ENCODE measurements at regions not wholly inside any gene's neighbourhood (a gene's known extent, or its start where the extent isn't known, plus 50 kb on each side); places are given as distances from the start of the nearest gene placed in this dataset.

DNA sequence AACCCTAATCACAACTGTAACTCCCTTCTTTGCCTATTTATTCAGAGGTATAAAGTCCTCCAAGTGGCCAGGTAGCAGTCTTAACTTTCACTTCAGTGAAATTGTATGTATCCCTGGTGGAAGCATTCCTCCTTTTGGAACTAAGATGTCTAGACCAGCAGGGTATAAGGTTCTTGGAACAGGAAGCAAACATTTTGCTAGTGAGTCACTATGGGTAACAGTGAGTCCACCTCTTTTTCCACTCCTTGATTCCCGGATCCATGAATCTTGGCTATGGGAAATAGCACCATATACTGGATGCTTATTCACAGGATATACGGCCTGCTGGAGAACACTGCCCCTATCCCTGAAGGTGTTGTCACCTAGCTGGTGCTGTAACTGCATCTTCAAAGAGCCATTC is 80.2 kb downstream of the KCNA5 start:
- no CpG with 5 or more reads among the region's 2 CpGs for WGBS (ENCODE audit: insufficient coverage, low lambda C conversion rate)
- no peak for DNase-seq
- H3K4me3 ChIP-seq (ENCODE audit: low read length), result no peak overlapping the region
- no peak overlapping the region for H3K27ac ChIP-seq (ENCODE audit: low read length)
- no peaks in the 10 kb centered on the region for H3K27me3 ChIP-seq (ENCODE audit: control insufficient read depth, insufficient read depth, low read length)
- no peaks in the 10 kb centered on the region for H3K36me3 ChIP-seq (ENCODE audit: control insufficient read depth, insufficient read depth, low read length)
- H3K9me3 ChIP-seq (ENCODE audit: control insufficient read depth, low read depth, low read length), result no peaks in the 10 kb centered on the region
- no peaks in the 10 kb centered on the region for H3K4me1 ChIP-seq (ENCODE audit: control insufficient read depth, insufficient read depth, low read length)

DNA sequence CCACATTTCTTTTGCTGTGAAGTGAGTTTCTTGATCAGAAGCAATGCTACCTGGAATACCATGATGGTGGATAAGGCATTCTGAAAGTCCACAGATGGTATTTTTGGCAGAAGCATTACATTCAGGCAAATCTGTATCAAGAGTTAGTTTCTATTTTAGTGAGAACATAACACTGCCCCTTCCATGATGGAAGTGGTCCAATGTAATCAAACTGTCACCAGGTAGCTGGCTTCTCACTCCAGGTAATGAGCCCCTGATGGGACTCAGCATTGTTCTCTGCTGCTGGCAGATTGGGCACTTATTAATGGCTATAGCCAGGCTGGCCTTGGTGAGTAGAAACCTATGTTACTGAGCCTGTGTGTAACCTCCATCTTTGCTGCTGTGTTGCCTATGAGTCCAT is 80.7 kb downstream of the KCNA5 start:
- Histone ChIP-seq H3K4me3 (ENCODE audit: low read length) (no peak overlapping the region), H3K4me1 (ENCODE audit: control insufficient read depth, insufficient read depth, low read length) (no peaks in the 10 kb centered on the region), H3K9me3 (ENCODE audit: control insufficient read depth, low read depth, low read length) (no peaks in the 10 kb centered on the region), H3K27ac (ENCODE audit: low read length) (no peak overlapping the region), H3K27me3 (ENCODE audit: control insufficient read depth, insufficient read depth, low read length) (no peaks in the 10 kb centered on the region), H3K36me3 (ENCODE audit: control insufficient read depth, insufficient read depth, low read length) (no peaks in the 10 kb centered on the region)
- DNase-seq, result no peak

DNA sequence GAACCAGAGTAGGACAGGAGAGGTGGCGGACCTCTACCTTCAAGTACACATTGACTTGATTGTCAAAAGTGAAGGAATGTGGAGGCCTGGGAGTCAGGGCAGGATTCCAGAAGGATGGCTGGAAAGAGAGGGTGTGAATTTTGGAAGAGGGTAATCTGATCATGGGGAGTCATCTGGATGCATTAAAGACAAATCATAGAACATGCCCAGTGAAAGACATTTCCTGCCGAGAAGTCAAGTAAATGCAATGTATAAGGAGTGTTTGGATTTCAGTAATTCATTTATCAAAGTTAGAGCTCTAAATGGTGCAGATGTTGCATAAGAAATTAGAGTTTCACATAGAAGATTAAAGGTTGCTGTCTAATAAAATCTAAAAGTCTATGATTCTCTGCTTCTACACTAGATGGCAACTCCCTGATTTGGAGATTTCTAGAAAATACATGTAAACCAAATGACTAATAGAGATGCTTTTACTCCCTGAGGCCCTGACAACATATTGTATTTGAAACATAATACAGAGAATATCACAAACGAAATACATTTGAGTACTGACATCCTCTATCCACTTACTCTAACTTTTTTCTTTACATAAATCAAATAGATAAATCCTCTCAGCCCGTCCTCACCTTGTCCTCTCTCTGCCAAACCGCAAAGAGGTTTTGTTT is 91.3 kb downstream of the KCNA5 start:
- no peak overlapping the region for H3K4me3 ChIP-seq (ENCODE audit: low read length)
- H3K27ac ChIP-seq (ENCODE audit: low read length), result no peak overlapping the region
- DNase-seq, result no peak
- 76% methylated on average over 4 of the region's 5 CpGs for WGBS (ENCODE audit: insufficient coverage, low lambda C conversion rate)
- H3K27me3 ChIP-seq (ENCODE audit: control insufficient read depth, insufficient read depth, low read length), result peaks cover 20% of the 10 kb centered on the region
- no peaks in the 10 kb centered on the region for H3K9me3 ChIP-seq (ENCODE audit: control insufficient read depth, low read depth, low read length)
- H3K36me3 ChIP-seq (ENCODE audit: control insufficient read depth, insufficient read depth, low read length), result no peaks in the 10 kb centered on the region
- H3K4me1 ChIP-seq (ENCODE audit: control insufficient read depth, insufficient read depth, low read length), result no peaks in the 10 kb centered on the region

DNA sequence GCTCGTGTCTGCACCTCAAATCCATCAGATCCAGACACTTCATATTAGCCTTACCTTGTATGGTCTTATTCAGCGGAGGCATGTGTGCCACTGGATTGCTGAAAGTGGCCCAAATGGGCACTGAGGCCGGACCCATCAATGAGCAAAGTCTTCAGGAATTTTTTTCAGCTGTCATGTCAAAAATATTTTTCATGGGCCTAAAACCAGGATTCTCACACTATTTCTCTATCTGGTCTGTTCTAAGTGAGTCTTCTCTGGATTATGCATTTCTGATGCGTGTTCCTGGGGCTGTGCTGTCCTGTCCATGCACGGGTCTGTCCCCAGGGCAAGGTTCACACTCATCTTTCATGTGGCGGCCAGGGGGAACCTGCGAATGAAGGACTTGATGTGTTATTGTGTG is 94.6 kb downstream of the KCNA5 start:
- no CpG with 5 or more reads among the region's 7 CpGs for whole genome bisulfite sequencing (ENCODE audit: insufficient coverage, low lambda C conversion rate)
- Histone ChIP-seq H3K4me3 (ENCODE audit: low read length) (no peak overlapping the region), H3K27me3 (ENCODE audit: control insufficient read depth, insufficient read depth, low read length) (peaks cover 15% of the 10 kb centered on the region), H3K4me1 (ENCODE audit: control insufficient read depth, insufficient read depth, low read length) (no peaks in the 10 kb centered on the region), H3K27ac (ENCODE audit: low read length) (no peak overlapping the region), H3K36me3 (ENCODE audit: control insufficient read depth, insufficient read depth, low read length) (no peaks in the 10 kb centered on the region), H3K9me3 (ENCODE audit: control insufficient read depth, low read depth, low read length) (no peaks in the 10 kb centered on the region)
- no peak for DNase-seq

DNA sequence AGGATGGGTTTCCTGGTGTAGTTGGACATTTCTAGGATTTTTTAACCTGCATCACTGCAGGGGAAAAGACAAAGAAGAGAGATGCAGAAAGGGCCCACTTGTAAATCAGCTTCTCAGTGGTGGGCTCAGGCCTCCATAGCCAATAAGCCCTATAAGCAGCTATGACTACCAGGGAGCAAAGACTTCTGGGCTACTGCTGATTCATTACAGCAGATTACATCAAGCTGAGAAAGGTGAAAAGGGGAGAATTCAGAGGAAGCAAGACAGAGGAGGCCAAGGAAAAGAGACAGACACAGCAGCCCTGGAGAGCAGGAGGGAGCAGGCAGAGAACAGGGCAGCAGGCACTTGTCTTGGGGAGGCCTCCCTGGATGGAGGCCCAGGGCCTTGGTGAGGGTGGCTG is 95.2 kb downstream of the KCNA5 start:
- Histone ChIP-seq H3K4me3 (ENCODE audit: low read length) (no peak overlapping the region), H3K27ac (ENCODE audit: low read length) (no peak overlapping the region), H3K9me3 (ENCODE audit: control insufficient read depth, low read depth, low read length) (no peaks in the 10 kb centered on the region), H3K4me1 (ENCODE audit: control insufficient read depth, insufficient read depth, low read length) (no peaks in the 10 kb centered on the region), H3K27me3 (ENCODE audit: control insufficient read depth, insufficient read depth, low read length) (peaks cover 15% of the 10 kb centered on the region), H3K36me3 (ENCODE audit: control insufficient read depth, insufficient read depth, low read length) (no peaks in the 10 kb centered on the region)
- DNase-seq, result no peak

DNA sequence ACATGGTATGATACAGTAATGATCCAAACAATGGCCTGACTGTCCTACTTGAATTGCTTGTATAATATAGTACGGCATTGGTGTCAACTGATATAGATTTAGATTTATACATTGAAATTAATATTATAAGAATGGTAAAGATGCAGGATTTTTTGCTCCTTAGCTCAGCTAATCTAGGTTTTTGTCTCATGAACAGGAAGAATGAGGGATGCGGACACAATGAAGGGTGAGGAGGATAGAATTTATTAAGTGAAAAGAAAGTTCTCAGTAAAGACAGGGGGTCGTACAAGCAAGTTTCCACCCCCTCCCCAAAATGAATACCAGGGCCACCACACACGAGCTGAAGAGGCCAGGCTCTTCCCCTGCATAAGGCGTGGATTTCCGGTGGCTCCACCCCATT is 96.1 kb downstream of the KCNA5 start:
- Histone ChIP-seq H3K4me1 (ENCODE audit: control insufficient read depth, insufficient read depth, low read length) (no peaks in the 10 kb centered on the region), H3K4me3 (ENCODE audit: low read length) (no peak overlapping the region), H3K27me3 (ENCODE audit: control insufficient read depth, insufficient read depth, low read length) (peaks cover 9% of the 10 kb centered on the region), H3K36me3 (ENCODE audit: control insufficient read depth, insufficient read depth, low read length) (no peaks in the 10 kb centered on the region), H3K9me3 (ENCODE audit: control insufficient read depth, low read depth, low read length) (no peaks in the 10 kb centered on the region), H3K27ac (ENCODE audit: low read length) (no peak overlapping the region)
- no peak for DNase-seq
- WGBS (ENCODE audit: insufficient coverage, low lambda C conversion rate), result 92% methylated on average over 2 of the region's 6 CpGs

DNA sequence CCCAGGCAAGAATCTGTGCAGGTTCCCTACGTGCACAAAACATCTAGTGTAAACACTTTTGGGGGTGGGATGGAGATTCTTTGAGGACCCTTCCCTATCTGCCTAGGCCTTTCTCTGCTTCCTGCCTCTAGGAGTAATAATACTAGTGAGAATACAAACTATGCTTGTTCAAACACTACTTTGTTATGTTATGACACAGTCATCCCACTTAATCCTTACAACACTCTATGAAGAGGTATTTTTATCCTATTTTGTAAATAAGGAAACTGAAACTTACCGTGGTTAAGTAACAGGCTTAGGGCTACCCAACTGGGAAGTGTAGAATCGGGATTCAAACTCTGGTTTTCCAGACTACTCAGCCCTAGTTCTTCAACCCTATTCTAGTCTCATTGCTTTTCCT is 96.5 kb downstream of the KCNA5 start:
- Histone ChIP-seq H3K27ac (ENCODE audit: low read length) (no peak overlapping the region), H3K4me3 (ENCODE audit: low read length) (no peak overlapping the region), H3K9me3 (ENCODE audit: control insufficient read depth, low read depth, low read length) (no peaks in the 10 kb centered on the region), H3K36me3 (ENCODE audit: control insufficient read depth, insufficient read depth, low read length) (no peaks in the 10 kb centered on the region), H3K27me3 (ENCODE audit: control insufficient read depth, insufficient read depth, low read length) (peaks cover 7% of the 10 kb centered on the region), H3K4me1 (ENCODE audit: control insufficient read depth, insufficient read depth, low read length) (no peaks in the 10 kb centered on the region)
- 70% methylated on average over 2 of the region's 3 CpGs for WGBS (ENCODE audit: insufficient coverage, low lambda C conversion rate)
- DNase-seq, result no peak

DNA sequence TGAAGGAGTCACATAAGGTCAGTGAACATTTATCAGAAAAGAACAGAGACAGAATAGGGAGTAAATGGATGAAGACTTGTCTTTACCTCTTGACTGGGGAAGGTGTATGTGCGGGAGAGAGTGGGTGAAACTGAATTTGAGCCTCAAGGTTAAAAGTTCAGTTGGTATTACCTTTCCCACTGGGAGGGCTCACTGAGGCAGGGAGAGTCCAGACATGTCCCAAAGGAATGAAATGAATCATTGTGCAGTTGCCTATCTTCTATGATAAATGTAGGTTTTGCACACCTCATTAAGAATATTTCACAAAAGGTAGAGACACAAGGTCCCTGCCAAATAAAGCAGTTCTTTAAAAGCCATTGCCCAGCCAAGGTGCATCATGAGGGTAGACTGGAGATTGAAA is 105.2 kb downstream of the KCNA5 start:
- no peaks in the 10 kb centered on the region for H3K4me1 ChIP-seq (ENCODE audit: control insufficient read depth, insufficient read depth, low read length)

DNA sequence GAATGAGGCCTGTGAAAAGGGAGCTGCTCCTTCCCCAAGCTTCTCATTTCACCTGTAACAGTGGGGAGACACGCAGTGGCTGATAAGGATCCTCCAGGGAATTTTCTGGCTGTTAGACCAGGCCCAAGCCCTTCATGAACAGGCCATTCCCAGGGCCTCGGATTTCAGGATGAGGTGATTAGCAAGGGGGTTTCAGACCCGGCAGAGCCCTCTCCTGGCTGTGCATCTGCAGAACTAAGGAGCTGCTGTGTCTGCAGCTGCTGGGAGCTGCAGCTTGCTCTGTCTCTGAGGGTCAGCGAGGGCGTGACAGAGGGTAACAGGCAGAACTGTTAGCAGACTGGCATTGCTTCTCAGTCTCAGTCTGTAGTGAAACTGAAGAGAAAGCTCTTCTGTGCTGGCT is 110.4 kb downstream of the KCNA5 start:
- WGBS (ENCODE audit: insufficient coverage, low lambda C conversion rate), result no CpG with 5 or more reads among the region's 5 CpGs
- H3K4me1 ChIP-seq (ENCODE audit: control insufficient read depth, insufficient read depth, low read length), result no peaks in the 10 kb centered on the region
- peaks cover 42% of the 10 kb centered on the region for H3K27me3 ChIP-seq (ENCODE audit: control insufficient read depth, insufficient read depth, low read length)
- H3K27ac ChIP-seq (ENCODE audit: low read length), result no peak overlapping the region
- no peak overlapping the region for H3K4me3 ChIP-seq (ENCODE audit: low read length)
- H3K9me3 ChIP-seq (ENCODE audit: control insufficient read depth, low read depth, low read length), result no peaks in the 10 kb centered on the region
- H3K36me3 ChIP-seq (ENCODE audit: control insufficient read depth, insufficient read depth, low read length), result no peaks in the 10 kb centered on the region
- no peak for DNase-seq

More for the DNA sequence above, 105.2 kb downstream of the KCNA5 start:
- DNase-seq, result no peak
- no peak overlapping the region for H3K27ac ChIP-seq (ENCODE audit: low read length)
- peaks cover 24% of the 10 kb centered on the region for H3K27me3 ChIP-seq (ENCODE audit: control insufficient read depth, insufficient read depth, low read length)
- no peaks in the 10 kb centered on the region for H3K9me3 ChIP-seq (ENCODE audit: control insufficient read depth, low read depth, low read length)
- WGBS (ENCODE audit: insufficient coverage, low lambda C conversion rate), result no CpG with 5 or more reads among the region's 1 CpG
- H3K4me3 ChIP-seq (ENCODE audit: low read length), result no peak overlapping the region
- H3K36me3 ChIP-seq (ENCODE audit: control insufficient read depth, insufficient read depth, low read length), result no peaks in the 10 kb centered on the region

DNA sequence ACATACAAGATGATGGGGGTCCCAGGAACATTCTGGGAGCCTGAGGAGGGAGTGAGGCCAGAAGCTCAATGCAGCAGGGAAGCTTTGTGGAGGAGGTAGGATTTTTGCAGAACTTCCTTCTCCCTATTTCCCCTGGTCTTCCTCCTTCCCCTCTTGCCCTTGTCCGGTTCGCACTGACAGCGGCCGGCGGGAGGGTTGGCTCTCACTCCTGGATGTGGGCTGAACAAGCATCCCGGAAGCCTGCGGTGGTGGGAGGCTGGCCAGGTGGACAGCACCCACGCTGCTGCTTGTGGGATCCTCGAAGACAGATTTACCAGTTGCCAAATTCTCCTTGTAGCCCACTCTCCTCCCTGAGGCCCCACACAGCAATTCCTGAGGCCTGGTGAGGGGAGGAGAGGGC is 112.2 kb downstream of the KCNA5 start:
- Histone ChIP-seq H3K9me3 (ENCODE audit: control insufficient read depth, low read depth, low read length) (no peaks in the 10 kb centered on the region), H3K27ac (ENCODE audit: low read length) (no peak overlapping the region), H3K4me3 (ENCODE audit: low read length) (no peak overlapping the region), H3K4me1 (ENCODE audit: control insufficient read depth, insufficient read depth, low read length) (no peaks in the 10 kb centered on the region), H3K36me3 (ENCODE audit: control insufficient read depth, insufficient read depth, low read length) (no peaks in the 10 kb centered on the region), H3K27me3 (ENCODE audit: control insufficient read depth, insufficient read depth, low read length) (peaks cover 42% of the 10 kb centered on the region)
- WGBS (ENCODE audit: insufficient coverage, low lambda C conversion rate), result no CpG with 5 or more reads among the region's 9 CpGs
- DNase-seq, result no peak

DNA sequence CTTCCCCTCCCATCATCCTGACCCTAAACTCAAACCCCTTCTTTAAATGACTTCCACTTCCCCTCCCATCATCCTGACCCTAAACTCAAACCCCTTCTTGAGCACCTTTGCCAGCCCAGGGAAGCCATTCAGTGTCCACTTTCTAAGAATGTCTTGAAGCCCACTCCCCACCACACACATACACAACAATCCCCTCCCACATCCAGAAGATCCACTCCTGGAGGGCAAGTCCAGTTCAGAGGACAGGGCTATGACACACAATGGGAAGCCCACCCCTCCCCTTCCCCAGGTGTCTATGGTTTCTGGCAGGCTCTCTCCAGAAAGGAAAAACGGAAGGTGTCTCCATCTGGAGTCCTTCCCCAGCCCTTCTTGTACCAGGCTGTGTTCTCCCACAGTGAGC is 117.1 kb downstream of the KCNA5 start:
- no CpG with 5 or more reads among the region's 1 CpG for WGBS (ENCODE audit: insufficient coverage, low lambda C conversion rate)
- H3K4me1 ChIP-seq (ENCODE audit: control insufficient read depth, insufficient read depth, low read length), result no peaks in the 10 kb centered on the region
- no peaks in the 10 kb centered on the region for H3K9me3 ChIP-seq (ENCODE audit: control insufficient read depth, low read depth, low read length)
- H3K27ac ChIP-seq (ENCODE audit: low read length), result no peak overlapping the region
- DNase-seq, result no peak
- peaks cover 30% of the 10 kb centered on the region for H3K27me3 ChIP-seq (ENCODE audit: control insufficient read depth, insufficient read depth, low read length)
- H3K36me3 ChIP-seq (ENCODE audit: control insufficient read depth, insufficient read depth, low read length), result no peaks in the 10 kb centered on the region
- no peak overlapping the region for H3K4me3 ChIP-seq (ENCODE audit: low read length)
